ENCODE measurements at regions not wholly inside any gene's neighbourhood (a gene's known extent, or its start where the extent isn't known, plus 50 kb on each side); places are given as distances from the start of the nearest gene placed in this dataset.

DNA sequence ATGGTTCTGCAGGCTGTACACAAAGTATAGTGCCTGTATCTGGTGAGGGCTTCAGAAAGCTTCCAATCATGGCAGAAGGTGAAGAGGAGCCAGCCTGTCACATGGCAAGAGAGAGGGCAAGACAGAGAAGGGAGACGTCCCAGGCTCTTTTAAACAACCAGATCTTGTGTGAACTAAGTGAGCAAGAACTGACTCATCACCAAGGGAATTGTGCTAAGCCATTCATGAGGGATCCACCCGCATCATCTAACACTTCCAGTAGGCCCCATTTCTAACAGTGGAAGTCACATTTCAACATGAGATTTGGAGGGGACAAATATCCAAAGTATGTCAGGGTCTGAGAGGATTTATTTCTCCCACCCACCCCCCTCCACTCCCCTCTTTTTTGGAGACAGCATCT is 56.2 kb upstream of the ELAC2 start:
- no peak overlapping the region for H3K23ac ChIP-seq (ENCODE audit: low read length)
- H3K4me1 ChIP-seq (ENCODE audit: control insufficient read depth, low read depth, low read length): no peaks in the 10 kb centered on the region
- H3K4me3 ChIP-seq (ENCODE audit: low read length): no peak overlapping the region
- no peak overlapping the region for H4K5ac ChIP-seq (ENCODE audit: low read length)
- no peaks in the 10 kb centered on the region for H3K79me2 ChIP-seq (ENCODE audit: control insufficient read depth, insufficient read depth, low read length)
- H2BK5ac ChIP-seq (ENCODE audit: low read length): no peak overlapping the region
- H4K8ac ChIP-seq (ENCODE audit: low read depth, low read length): no peak overlapping the region
- H3K36me3 ChIP-seq (ENCODE audit: control insufficient read depth, insufficient read depth, low read length): no peaks in the 10 kb centered on the region
- H3K56ac ChIP-seq (ENCODE audit: low read length): no peak overlapping the region
- no peaks in the 10 kb centered on the region for H3K79me1 ChIP-seq (ENCODE audit: low read length)
- no peaks in the 10 kb centered on the region for H3K27me3 ChIP-seq (ENCODE audit: insufficient read depth, low read length, poor library complexity)
- no peak overlapping the region for H3K4me2 ChIP-seq (ENCODE audit: low read length)
- no peak overlapping the region for H3K18ac ChIP-seq (ENCODE audit: low read length)
- no peak for DNase-seq
- H2BK15ac ChIP-seq (replicated peaks; ENCODE audit: low read depth): no peak overlapping the region
- no peak overlapping the region for H2BK120ac ChIP-seq (ENCODE audit: low read depth, low read length)
- no peak overlapping the region for H3K9ac ChIP-seq (ENCODE audit: low read length)
- WGBS (ENCODE audit: extremely low coverage, insufficient coverage, low lambda C conversion rate): no CpG with 5 or more reads among the region's 2 CpGs
- no peak overlapping the region for H3K4ac ChIP-seq (ENCODE audit: low read depth, low read length)
- H2AK5ac ChIP-seq (ENCODE audit: low read length): no peak overlapping the region
- no peak overlapping the region for H3K27ac ChIP-seq (ENCODE audit: low read depth, low read length)

GRCh38 chr17:13073018-13073417 is 55.2 kb upstream of the ELAC2 start:
- Histone ChIP-seq H4K5ac (ENCODE audit: low read length) (no peak overlapping the region), H3K4ac (ENCODE audit: low read depth, low read length) (no peak overlapping the region), H3K4me1 (ENCODE audit: control insufficient read depth, low read depth, low read length) (no peaks in the 10 kb centered on the region), H3K56ac (ENCODE audit: low read length) (no peak overlapping the region), H2BK120ac (ENCODE audit: low read depth, low read length) (no peak overlapping the region), H3K18ac (ENCODE audit: low read length) (no peak overlapping the region), H2BK15ac (replicated peaks; ENCODE audit: low read depth) (no peak overlapping the region), H3K27me3 (ENCODE audit: insufficient read depth, low read length, poor library complexity) (no peaks in the 10 kb centered on the region), H3K79me2 (ENCODE audit: control insufficient read depth, insufficient read depth, low read length) (no peaks in the 10 kb centered on the region), H3K79me1 (ENCODE audit: low read length) (no peaks in the 10 kb centered on the region), H3K4me3 (ENCODE audit: low read length) (no peak overlapping the region), H3K23ac (ENCODE audit: low read length) (no peak overlapping the region), H4K8ac (ENCODE audit: low read depth, low read length) (no peak overlapping the region), H3K36me3 (ENCODE audit: control insufficient read depth, insufficient read depth, low read length) (no peaks in the 10 kb centered on the region), H3K27ac (ENCODE audit: low read depth, low read length) (no peak overlapping the region), H2AK5ac (ENCODE audit: low read length) (no peak overlapping the region), H3K9ac (ENCODE audit: low read length) (no peak overlapping the region), H3K4me2 (ENCODE audit: low read length) (no peak overlapping the region), H2BK5ac (ENCODE audit: low read length) (no peak overlapping the region)
- no CpG with 5 or more reads among the region's 4 CpGs for WGBS (ENCODE audit: extremely low coverage, insufficient coverage, low lambda C conversion rate)
- no peak for DNase-seq

- no peak overlapping the region for H2AK5ac ChIP-seq (ENCODE audit: low read length)
- no peak overlapping the region for H2BK15ac ChIP-seq (replicated peaks; ENCODE audit: low read depth)
- WGBS (ENCODE audit: extremely low coverage, insufficient coverage, low lambda C conversion rate): no CpG with 5 or more reads among the region's 2 CpGs
- no peak overlapping the region for H2BK120ac ChIP-seq (ENCODE audit: low read depth, low read length)
- H3K4ac ChIP-seq (ENCODE audit: low read depth, low read length): no peak overlapping the region
- no peak overlapping the region for H3K4me3 ChIP-seq (ENCODE audit: low read length)
- no peak overlapping the region for H4K5ac ChIP-seq (ENCODE audit: low read length)
- no peaks in the 10 kb centered on the region for H3K79me1 ChIP-seq (ENCODE audit: low read length)
- no peak overlapping the region for H3K56ac ChIP-seq (ENCODE audit: low read length)
- H3K79me2 ChIP-seq (ENCODE audit: control insufficient read depth, insufficient read depth, low read length): no peaks in the 10 kb centered on the region
- H3K27ac ChIP-seq (ENCODE audit: low read depth, low read length): no peak overlapping the region
- no peak overlapping the region for H4K8ac ChIP-seq (ENCODE audit: low read depth, low read length)
- H3K23ac ChIP-seq (ENCODE audit: low read length): no peak overlapping the region
- H3K36me3 ChIP-seq (ENCODE audit: control insufficient read depth, insufficient read depth, low read length): no peaks in the 10 kb centered on the region
- H3K4me1 ChIP-seq (ENCODE audit: control insufficient read depth, low read depth, low read length): no peaks in the 10 kb centered on the region
- DNase-seq: no peak
- H3K27me3 ChIP-seq (ENCODE audit: insufficient read depth, low read length, poor library complexity): no peaks in the 10 kb centered on the region
- no peak overlapping the region for H3K4me2 ChIP-seq (ENCODE audit: low read length)
- no peak overlapping the region for H3K9ac ChIP-seq (ENCODE audit: low read length)
- H3K18ac ChIP-seq (ENCODE audit: low read length): no peak overlapping the region
- H2BK5ac ChIP-seq (ENCODE audit: low read length): no peak overlapping the region
These were observed 52.9 kb upstream of the ELAC2 start for GRCh38 chr17:13070732-13071131.

- Histone ChIP-seq H3K27me3 (ENCODE audit: insufficient read depth, low read length, poor library complexity) (no peaks in the 10 kb centered on the region), H2BK120ac (ENCODE audit: low read depth, low read length) (no peak overlapping the region), H2AK5ac (ENCODE audit: low read length) (no peak overlapping the region), H3K27ac (ENCODE audit: low read depth, low read length) (no peak overlapping the region), H4K5ac (ENCODE audit: low read length) (no peak overlapping the region), H3K4me2 (ENCODE audit: low read length) (no peak overlapping the region), H3K79me2 (ENCODE audit: control insufficient read depth, insufficient read depth, low read length) (no peaks in the 10 kb centered on the region), H3K4me1 (ENCODE audit: control insufficient read depth, low read depth, low read length) (no peaks in the 10 kb centered on the region), H4K8ac (ENCODE audit: low read depth, low read length) (no peak overlapping the region), H2BK5ac (ENCODE audit: low read length) (no peak overlapping the region), H3K9ac (ENCODE audit: low read length) (no peak overlapping the region), H2BK15ac (replicated peaks; ENCODE audit: low read depth) (no peak overlapping the region), H3K18ac (ENCODE audit: low read length) (no peak overlapping the region), H3K56ac (ENCODE audit: low read length) (no peak overlapping the region), H3K36me3 (ENCODE audit: control insufficient read depth, insufficient read depth, low read length) (no peaks in the 10 kb centered on the region), H3K4me3 (ENCODE audit: low read length) (no peak overlapping the region), H3K4ac (ENCODE audit: low read depth, low read length) (no peak overlapping the region), H3K23ac (ENCODE audit: low read length) (no peak overlapping the region), H3K79me1 (ENCODE audit: low read length) (no peaks in the 10 kb centered on the region)
- WGBS (ENCODE audit: extremely low coverage, insufficient coverage, low lambda C conversion rate): no CpG with 5 or more reads among the region's 8 CpGs
- DNase-seq: no peak
These were observed 49.9 kb upstream of the ELAC2 start for GRCh38 chr17:13067629-13068303.

Measured in mesendoderm (in vitro differentiated cells).